LNCaP clone FGC (cell line): ENCODE measurements at regions not wholly inside any gene's neighbourhood (a gene's known extent, or its start where the extent isn't known, plus 50 kb on each side); places are given as distances from the start of the nearest gene placed in this dataset.

Source experiments
- DNase-seq: peaks from one replicate; pipeline ENCODE4 v3.0.0-alpha.2; 2011; ENCODE audit warnings: low read depth
- H3K4me3 ChIP-seq: 2 replicates; pipeline ENCODE4 v1.5.1; 2011; ENCODE audit warnings: mild to moderate bottlenecking, low read depth, low read length, control low read depth
- TF ChIP-seq, protein P1 (sequence below): IDR thresholded peaks from 2 replicates; pipeline ENCODE4 v1.5.1; 2012; ENCODE audit warnings: mild to moderate bottlenecking; ENCODE audit not compliant: control insufficient read depth, insufficient read depth; ENCODE audit errors: extremely low read depth

DNA sequence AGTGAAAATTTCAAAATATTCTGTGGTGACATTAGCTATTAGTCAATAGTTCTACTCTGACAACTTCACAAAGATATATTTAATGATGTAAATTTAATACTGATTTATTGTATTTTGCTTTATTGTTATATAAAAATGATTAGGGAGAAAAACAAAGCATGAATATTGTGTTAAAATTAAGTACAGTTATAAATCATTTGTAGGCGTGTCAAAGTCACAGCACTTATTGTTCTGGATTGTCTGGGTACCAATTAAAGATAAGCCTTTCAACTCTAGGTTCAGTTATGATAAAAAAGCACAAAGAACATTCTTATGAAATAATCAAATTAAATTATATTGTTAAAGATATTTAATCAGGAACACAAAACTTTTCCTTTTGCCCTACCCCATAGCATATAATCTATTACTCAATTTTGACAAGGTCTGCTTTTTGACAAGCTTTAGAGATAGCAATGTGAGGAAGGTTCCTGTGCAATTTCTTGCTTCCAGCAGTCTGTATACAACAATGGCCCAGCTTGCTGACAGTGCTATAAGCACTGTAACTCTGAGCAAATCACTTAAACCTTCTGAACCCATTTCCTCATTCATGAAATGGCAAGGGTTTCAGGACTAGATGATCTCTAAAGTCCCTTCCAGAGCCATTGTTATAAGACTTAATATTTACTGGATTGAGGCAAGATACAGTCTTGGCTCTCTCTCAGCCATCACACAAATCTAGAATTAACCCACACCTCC, 910.3 kb upstream of the LCORL start:
- TF ChIP-seq, protein P1, sequence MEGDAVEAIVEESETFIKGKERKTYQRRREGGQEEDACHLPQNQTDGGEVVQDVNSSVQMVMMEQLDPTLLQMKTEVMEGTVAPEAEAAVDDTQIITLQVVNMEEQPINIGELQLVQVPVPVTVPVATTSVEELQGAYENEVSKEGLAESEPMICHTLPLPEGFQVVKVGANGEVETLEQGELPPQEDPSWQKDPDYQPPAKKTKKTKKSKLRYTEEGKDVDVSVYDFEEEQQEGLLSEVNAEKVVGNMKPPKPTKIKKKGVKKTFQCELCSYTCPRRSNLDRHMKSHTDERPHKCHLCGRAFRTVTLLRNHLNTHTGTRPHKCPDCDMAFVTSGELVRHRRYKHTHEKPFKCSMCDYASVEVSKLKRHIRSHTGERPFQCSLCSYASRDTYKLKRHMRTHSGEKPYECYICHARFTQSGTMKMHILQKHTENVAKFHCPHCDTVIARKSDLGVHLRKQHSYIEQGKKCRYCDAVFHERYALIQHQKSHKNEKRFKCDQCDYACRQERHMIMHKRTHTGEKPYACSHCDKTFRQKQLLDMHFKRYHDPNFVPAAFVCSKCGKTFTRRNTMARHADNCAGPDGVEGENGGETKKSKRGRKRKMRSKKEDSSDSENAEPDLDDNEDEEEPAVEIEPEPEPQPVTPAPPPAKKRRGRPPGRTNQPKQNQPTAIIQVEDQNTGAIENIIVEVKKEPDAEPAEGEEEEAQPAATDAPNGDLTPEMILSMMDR, result no peak
- H3K4me3 ChIP-seq, result no peak overlapping the region
- no peak for DNase-seq

GRCh38 chr4:18930487-18930886, 908.9 kb upstream of the LCORL start:
- H3K4me3 ChIP-seq, result no peak overlapping the region
- TF ChIP-seq, protein P1, result no peak
- DNase-seq, result no peak

DNA sequence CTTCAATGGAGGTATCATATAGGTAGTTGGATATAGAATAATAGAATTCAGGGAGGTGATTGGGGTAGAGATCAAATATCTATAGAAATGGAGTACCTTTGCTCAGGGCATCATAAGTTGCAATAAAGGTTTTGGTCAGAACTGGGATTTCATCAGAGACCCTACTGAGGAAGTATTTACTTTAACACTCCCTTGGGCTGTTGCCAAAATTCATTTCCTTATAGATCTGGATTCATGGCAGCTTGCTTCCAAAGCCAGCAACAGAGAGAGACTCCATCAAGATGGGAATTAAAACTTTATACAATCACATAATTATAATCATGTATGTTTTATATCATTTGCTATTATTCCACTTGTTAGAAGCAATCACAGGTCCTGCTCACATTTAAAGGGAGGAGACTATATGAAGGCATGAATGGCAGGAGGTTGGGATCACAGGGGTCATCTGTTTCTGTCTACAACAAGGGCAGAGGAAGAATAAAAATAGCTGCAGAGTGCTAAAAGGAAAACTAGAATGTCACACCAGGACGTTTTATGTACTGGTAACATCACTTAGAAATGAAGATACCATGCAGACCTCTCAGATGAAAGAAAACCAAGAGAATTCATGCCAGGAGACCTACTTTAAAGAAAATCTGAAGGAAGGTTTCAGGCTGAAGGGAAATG, 902.1 kb upstream of the LCORL start:
- TF ChIP-seq, protein P1, result no peak
- no peak overlapping the region for H3K4me3 ChIP-seq
- DNase-seq, result no peak

DNA sequence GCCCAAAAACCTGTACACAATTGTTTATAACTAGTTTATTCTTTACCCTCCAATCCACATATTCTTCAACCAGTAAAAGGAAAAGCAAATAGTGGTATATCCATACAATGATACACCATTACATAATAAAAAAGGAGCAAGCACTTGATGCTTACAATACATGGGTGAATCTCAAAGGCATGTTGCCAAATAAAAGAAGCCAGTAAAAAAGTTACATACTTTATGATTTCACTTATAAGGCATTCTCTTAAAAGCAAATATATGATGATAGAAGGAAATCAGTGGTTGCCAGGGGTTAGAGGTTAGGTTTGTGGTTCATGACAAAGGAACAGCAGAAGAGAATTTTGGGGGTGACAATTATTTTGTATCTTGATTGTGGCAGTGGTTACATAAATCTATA, 896.1 kb upstream of the LCORL start:
- no peak for DNase-seq
- TF ChIP-seq, protein P1, result no peak
- H3K4me3 ChIP-seq, result no peak overlapping the region

DNA sequence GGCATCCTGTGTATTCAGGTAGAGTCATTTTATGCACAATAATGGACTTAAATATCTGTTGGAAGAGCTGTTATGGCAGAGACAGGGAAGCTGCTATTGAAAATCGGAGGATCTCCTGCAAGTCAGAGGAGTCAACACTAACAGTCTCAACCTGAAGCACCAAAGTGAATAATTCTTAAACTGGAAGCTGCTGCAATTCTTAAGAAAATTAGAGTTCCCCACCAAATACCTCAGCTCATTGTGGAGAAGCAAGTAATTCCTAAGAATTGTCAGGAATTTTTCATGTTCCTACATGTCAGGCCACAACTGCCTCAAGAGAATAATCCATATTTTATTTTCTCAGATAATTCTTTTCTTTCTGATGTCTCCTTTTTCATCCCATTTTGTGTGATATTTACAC, 892.6 kb upstream of the LCORL start:
- H3K4me3 ChIP-seq, result no peak overlapping the region
- DNase-seq, result no peak
- TF ChIP-seq, protein P1, result no peak

DNA sequence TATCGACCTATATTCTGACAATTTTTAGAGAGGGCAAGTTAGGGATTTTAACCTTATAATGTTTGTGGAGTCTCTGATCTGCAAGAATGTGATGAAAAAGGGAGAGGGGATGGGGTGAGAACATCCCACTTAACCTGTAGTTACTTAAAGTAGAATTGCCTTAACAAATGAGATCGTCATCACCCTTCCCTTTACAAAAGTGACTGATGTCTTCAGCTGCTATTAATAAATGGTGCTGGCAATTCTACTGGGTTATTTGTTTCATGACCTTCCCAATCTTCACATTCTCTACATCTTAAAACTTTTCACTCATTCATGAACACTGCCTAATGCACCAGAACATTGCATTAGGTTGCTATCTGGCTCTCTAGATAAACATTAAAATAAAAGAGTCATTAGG, 873.4 kb upstream of the LCORL start:
- TF ChIP-seq, protein P1, result no peak
- no peak overlapping the region for H3K4me3 ChIP-seq
- no peak for DNase-seq
